ENCODE measurements at regions not wholly inside any gene's neighbourhood (a gene's known extent, or its start where the extent isn't known, plus 50 kb on each side); places are given as distances from the start of the nearest gene placed in this dataset.

GRCh38 chr5:133703935-133704334 is 91.6 kb upstream of the FSTL4 start:
- no peak for DNase-seq (ENCODE audit: extremely low spot score)
- CTCF ChIA-PET, result no interaction called here
- POLR2A ChIA-PET, result no interaction called here
- TF ChIP-seq TARDBP (IDR thresholded peaks at IDR 0.05) (no peak), FOXM1 (IDR thresholded peaks at IDR 0.05; ENCODE audit: borderline replicate concordance) (no peak), SUZ12 (IDR thresholded peaks at IDR 0.05) (no peak), CTBP1 (IDR thresholded peaks at IDR 0.05; ENCODE audit: borderline replicate concordance) (no peak)

DNA sequence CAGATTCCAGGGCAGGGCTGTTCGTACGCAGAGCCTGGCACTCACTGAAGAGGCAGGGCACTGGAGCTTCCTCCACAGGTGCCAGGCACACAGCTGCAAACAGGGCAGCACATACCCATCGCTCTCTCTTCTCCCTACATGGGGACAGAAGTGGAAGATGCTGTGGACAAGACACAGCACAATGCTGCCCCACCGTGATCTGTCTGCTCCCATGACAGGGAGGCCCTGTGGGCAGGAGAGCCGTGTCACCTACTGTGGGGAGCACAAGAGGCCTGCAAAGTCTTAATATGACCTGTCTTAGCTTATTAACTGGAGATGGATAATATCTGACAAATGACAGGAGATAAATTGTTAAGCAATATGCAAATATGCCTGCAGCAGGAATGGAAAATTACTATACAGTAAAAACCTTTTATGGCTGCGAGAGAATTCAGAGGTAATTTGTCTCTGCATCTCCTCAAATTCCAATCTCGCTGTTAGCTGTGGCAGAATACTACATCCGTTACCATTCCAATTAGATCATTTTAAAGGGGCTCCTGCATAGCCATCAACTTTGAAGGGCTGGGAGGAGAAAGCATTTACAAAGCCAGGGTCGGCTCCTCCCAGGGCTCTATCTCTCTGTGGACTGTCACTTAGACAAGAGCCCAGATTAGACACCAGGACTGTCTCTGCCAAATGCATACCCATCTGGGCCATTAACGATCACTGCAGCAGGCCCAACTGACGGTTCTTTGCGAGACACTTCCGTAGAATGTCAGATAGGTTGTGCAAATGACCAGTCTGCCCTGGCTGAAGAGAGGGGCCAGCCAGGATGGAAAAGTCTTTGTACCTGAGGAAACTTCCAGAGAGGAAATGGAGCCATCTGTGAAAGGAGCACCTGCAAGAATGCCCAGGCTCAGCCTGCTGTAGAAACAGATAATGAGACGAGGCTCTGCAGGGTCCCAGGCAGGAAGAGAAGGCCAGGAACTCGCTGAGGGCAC is 90.7 kb upstream of the FSTL4 start:
- no peak for DNase-seq (ENCODE audit: extremely low spot score)
- ChIA-PET POLR2A (no interaction called here), CTCF (no interaction called here)
- no peak for TF ChIP-seq L3MBTL2 (conservative IDR thresholded peaks at IDR 0.05)
- no peak for TF ChIP-seq SP1 (IDR thresholded peaks at IDR 0.05)
- TF ChIP-seq CTBP1 (IDR thresholded peaks at IDR 0.05; ENCODE audit: borderline replicate concordance), result no peak
- no peak for TF ChIP-seq FOXK2 (IDR thresholded peaks at IDR 0.05)
- TF ChIP-seq SUZ12 (IDR thresholded peaks at IDR 0.05), result no peak
- TF ChIP-seq FOXM1 (IDR thresholded peaks at IDR 0.05; ENCODE audit: borderline replicate concordance), result no peak
- TF ChIP-seq, protein P1, sequence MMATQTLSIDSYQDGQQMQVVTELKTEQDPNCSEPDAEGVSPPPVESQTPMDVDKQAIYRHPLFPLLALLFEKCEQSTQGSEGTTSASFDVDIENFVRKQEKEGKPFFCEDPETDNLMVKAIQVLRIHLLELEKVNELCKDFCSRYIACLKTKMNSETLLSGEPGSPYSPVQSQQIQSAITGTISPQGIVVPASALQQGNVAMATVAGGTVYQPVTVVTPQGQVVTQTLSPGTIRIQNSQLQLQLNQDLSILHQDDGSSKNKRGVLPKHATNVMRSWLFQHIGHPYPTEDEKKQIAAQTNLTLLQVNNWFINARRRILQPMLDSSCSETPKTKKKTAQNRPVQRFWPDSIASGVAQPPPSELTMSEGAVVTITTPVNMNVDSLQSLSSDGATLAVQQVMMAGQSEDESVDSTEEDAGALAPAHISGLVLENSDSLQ (IDR thresholded peaks at IDR 0.05), result no peak

DNA sequence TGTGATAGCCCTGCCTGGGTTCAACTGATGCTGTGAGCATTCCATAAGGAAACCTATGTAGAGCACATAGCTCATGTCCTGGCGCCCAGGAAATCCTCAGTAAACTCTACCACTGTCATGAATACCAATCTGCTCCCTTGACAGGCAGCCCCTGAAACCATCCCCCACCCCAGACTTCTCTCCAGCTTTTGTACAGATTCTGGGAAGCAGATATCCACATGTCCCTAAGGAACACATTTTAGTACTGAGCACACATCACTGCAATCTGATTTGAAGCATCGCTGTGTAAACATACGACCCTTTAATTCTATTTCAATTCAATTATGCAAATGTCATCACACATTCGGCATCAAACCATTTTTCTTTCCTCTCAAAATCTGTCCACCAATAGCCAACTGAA is 89.5 kb upstream of the FSTL4 start:
- ChIA-PET POLR2A (no interaction called here), CTCF (no interaction called here)
- DNase-seq (ENCODE audit: extremely low spot score), result no peak
- TF ChIP-seq TARDBP (IDR thresholded peaks at IDR 0.05) (no peak), ZNF384 (IDR thresholded peaks at IDR 0.05) (no peak), CTBP1 (IDR thresholded peaks at IDR 0.05; ENCODE audit: borderline replicate concordance) (no peak), SP1 (IDR thresholded peaks at IDR 0.05) (no peak), FOXA1 (IDR thresholded peaks at IDR 0.05) (no peak), FOXM1 (IDR thresholded peaks at IDR 0.05; ENCODE audit: borderline replicate concordance) (no peak), L3MBTL2 (conservative IDR thresholded peaks at IDR 0.05) (no peak), LEF1 (IDR thresholded peaks at IDR 0.05; ENCODE audit: borderline replicate concordance) (no peak), ELF4 (IDR thresholded peaks at IDR 0.05) (no peak)
- TF ChIP-seq, protein P1 (IDR thresholded peaks at IDR 0.05), result no peak

- no peak for DNase-seq (ENCODE audit: extremely low spot score)
- CTCF ChIA-PET, result no interaction called here
- POLR2A ChIA-PET, result no interaction called here
- TF ChIP-seq LEF1 (IDR thresholded peaks at IDR 0.05; ENCODE audit: borderline replicate concordance) (no peak), L3MBTL2 (conservative IDR thresholded peaks at IDR 0.05) (no peak)
Observed at GRCh38 chr5:133700251-133700650, 87.9 kb upstream of the FSTL4 start.

DNA sequence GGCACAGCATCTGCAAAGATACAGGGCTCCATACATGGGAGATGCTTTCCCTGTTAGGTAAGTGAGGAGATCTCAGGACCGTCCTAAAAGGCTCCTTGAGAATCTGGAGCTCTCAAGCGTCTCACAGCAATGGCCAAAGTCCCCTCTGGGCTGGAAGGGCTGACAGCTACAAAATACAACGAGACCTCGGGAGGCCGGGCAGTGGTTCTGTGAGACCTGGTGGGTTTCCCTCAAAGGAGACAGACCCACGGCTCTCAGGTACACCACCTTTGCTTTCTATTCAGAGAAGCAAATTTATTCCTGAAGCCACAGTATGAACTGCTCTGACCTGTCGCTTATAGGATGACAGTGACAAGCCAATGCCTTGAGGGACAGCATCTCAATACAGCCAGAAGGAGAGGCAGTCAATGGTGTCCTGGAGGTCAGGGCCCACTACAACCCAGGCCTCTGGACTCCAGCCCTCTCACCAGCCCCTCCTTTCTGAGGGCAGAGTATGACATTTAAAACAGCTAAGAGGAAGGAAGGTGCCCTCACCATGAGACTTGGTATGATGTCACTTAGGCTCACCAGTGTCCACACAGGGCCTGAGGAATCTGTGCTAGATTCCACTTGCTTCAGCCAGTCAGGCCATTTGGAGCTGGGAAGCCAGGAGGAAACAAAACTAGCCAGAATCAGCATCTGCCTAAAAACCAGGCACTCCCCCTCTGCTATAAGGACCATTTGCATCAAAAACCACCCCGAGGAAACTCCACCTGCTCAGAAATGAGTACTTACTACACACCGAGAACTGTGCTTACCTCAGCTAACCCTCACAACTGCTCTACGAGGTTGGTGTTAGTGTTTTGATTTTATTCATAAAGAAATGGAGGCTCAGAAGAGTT is 86.5 kb upstream of the FSTL4 start:
- CTCF ChIA-PET, result no interaction called here
- POLR2A ChIA-PET, result no interaction called here
- no peak for TF ChIP-seq CTBP1 (IDR thresholded peaks at IDR 0.05; ENCODE audit: borderline replicate concordance)
- TF ChIP-seq TARDBP (IDR thresholded peaks at IDR 0.05), result no peak
- no peak for TF ChIP-seq SP1 (IDR thresholded peaks at IDR 0.05)
- TF ChIP-seq L3MBTL2 (conservative IDR thresholded peaks at IDR 0.05), result no peak
- TF ChIP-seq ELF4 (IDR thresholded peaks at IDR 0.05), result no peak
- TF ChIP-seq FOXM1 (IDR thresholded peaks at IDR 0.05; ENCODE audit: borderline replicate concordance), result no peak
- TF ChIP-seq LEF1 (IDR thresholded peaks at IDR 0.05; ENCODE audit: borderline replicate concordance), result no peak
- no peak for TF ChIP-seq FOXK2 (IDR thresholded peaks at IDR 0.05)
- TF ChIP-seq, protein P1 (IDR thresholded peaks at IDR 0.05), result no peak
- no peak for TF ChIP-seq ZNF384 (IDR thresholded peaks at IDR 0.05)
- no peak for TF ChIP-seq HDGF (IDR thresholded peaks at IDR 0.05; ENCODE audit: borderline replicate concordance)
- no peak for TF ChIP-seq NFRKB (IDR thresholded peaks at IDR 0.05)
- no peak for TF ChIP-seq FOXA1 (IDR thresholded peaks at IDR 0.05)
- TF ChIP-seq BHLHE40 (IDR thresholded peaks at IDR 0.05; ENCODE audit: borderline replicate concordance), result no peak
- no peak for TF ChIP-seq ARNT (IDR thresholded peaks at IDR 0.05)
- no peak for TF ChIP-seq SUZ12 (IDR thresholded peaks at IDR 0.05)
- DNase-seq (ENCODE audit: extremely low spot score), result no peak

- POLR2A ChIA-PET, result no interaction called here
- no peak for DNase-seq (ENCODE audit: extremely low spot score)
- TF ChIP-seq, protein P1 (IDR thresholded peaks at IDR 0.05), result no peak
- TF ChIP-seq ELF4 (IDR thresholded peaks at IDR 0.05) (no peak), ZNF384 (IDR thresholded peaks at IDR 0.05) (no peak), ARNT (IDR thresholded peaks at IDR 0.05) (no peak), LEF1 (IDR thresholded peaks at IDR 0.05; ENCODE audit: borderline replicate concordance) (no peak), FOXM1 (IDR thresholded peaks at IDR 0.05; ENCODE audit: borderline replicate concordance) (no peak), NFRKB (IDR thresholded peaks at IDR 0.05) (no peak), BHLHE40 (IDR thresholded peaks at IDR 0.05; ENCODE audit: borderline replicate concordance) (no peak), SP1 (IDR thresholded peaks at IDR 0.05) (no peak), HDGF (IDR thresholded peaks at IDR 0.05; ENCODE audit: borderline replicate concordance) (no peak), SUZ12 (IDR thresholded peaks at IDR 0.05) (no peak), FOXK2 (IDR thresholded peaks at IDR 0.05) (no peak), L3MBTL2 (conservative IDR thresholded peaks at IDR 0.05) (no peak), CTBP1 (IDR thresholded peaks at IDR 0.05; ENCODE audit: borderline replicate concordance) (no peak), TARDBP (IDR thresholded peaks at IDR 0.05) (no peak)
- CTCF ChIA-PET, result no interaction called here
Observed at GRCh38 chr5:133698259-133698554, 85.9 kb upstream of the FSTL4 start.

Measured in HEK293T (cell line).